ENCODE measurements at regions not wholly inside any gene's neighbourhood (a gene's known extent, or its start where the extent isn't known, plus 50 kb on each side); places are given as distances from the start of the nearest gene placed in this dataset.

- no peak for FAIRE-seq
These were observed 151.5 kb upstream of the NR3C1 start for GRCh38 chr5:143554918-143555477.

- FAIRE-seq, result no peak
These were observed 150.8 kb upstream of the NR3C1 start for GRCh38 chr5:143554187-143554717.

- FAIRE-seq, result no peak
These were observed 149.2 kb upstream of the NR3C1 start for GRCh38 chr5:143552680-143553079.

DNA sequence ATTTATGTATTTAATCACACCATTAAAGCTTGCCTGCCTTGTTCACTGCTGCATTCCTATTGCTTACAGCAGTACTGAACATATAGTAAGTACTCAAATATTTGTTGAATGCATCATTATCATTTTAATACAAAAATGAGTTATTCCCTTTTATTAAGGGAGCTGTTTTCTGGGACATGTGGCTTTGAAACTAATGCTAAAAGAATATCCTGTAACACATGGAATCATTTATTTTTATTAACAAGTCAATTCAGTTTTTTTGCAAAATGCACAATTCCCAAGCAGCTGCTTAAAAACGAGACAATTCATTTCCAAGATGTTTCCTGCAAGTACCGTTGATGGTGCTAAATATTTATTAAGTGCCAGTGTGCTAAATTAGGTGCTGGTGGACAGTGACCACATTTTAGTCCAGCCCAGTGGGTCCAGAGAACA, 148.3 kb upstream of the NR3C1 start:
- FAIRE-seq, result no peak

- no peak for FAIRE-seq
These were observed 147.6 kb upstream of the NR3C1 start for GRCh38 chr5:143550986-143551630.

GRCh38 chr5:143547342-143547741, 143.9 kb upstream of the NR3C1 start:
- FAIRE-seq, result no peak

DNA sequence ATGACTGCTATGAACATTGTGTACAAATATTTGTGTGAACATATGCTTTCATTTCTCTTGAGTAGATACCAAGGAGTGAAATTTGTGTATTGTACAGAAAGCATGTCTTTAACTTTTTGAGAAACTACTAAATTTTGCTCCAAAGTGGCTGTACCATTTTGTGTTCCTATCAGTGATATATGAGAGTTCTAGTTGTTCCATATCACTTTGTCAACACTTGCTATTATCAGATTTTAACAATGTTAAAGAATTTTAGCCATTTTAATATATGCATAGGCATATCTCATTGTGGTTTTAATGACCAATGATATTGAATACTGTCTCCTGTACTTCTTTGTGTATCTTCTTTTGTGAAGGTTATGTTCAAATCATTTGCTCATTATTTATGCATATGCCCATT, 142.9 kb upstream of the NR3C1 start:
- no peak for FAIRE-seq

DNA sequence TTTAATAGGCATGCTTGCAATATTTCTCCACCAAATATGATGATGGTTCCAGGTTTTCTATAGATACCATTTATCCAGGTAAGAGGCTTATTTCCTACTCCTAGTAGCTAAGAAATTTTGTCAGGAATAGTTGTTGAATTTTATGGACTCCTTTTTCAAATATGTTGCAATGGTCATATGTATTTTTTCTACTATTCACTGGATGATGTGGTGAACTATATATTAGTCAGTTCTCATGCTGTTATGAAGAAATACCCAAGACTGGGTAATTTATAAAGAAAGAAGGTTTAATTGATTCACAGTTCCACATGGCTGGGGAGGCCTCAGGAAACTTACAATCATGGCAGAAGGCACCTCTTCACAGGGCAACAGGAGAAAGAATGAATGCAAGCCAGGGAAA, 141.1 kb upstream of the NR3C1 start:
- no peak for FAIRE-seq

DNA sequence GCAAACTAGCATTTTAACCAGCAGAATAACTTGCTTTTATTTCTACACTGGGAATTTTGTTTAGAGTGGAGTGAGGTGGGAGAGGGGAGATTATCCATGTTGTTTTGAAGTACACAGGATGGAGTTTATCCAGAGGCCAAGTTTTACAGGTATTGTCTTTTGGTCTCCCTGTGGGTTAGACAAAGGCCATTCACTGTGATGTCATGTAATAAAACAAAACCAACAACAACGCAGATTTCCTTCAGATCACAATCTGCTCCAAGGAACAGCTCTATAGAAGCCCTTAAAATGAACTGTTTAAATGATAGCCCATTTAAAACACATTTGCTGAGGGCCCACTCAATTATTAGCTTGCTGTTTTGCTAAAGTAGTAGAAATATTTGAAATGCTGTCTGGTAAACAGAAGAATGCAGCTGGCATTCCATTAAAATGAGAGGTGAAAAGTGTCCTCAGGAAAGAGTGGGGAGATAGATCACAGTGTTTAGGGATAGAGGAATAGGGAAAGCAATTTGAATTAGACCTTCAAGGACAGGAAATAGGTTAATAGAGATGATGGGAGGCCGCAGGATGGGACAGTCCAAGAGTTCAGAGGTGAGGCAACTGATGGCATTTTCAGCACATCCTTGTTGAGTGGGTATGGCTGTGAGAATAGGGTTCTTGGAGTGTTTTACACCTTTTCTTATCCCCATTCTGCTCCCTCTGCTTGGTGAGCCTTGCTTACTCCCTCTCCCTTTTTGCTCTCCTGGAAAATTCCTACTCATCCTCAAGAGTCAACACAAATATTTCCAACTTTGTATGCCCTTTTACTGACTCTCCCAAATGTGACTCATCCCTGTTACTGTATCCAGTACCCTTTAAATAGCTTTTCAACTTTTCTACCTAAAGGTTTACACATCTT, 140.1 kb upstream of the NR3C1 start:
- FAIRE-seq, result no peak

GRCh38 chr5:143542798-143543144, 139.3 kb upstream of the NR3C1 start:
- FAIRE-seq, result no peak

DNA sequence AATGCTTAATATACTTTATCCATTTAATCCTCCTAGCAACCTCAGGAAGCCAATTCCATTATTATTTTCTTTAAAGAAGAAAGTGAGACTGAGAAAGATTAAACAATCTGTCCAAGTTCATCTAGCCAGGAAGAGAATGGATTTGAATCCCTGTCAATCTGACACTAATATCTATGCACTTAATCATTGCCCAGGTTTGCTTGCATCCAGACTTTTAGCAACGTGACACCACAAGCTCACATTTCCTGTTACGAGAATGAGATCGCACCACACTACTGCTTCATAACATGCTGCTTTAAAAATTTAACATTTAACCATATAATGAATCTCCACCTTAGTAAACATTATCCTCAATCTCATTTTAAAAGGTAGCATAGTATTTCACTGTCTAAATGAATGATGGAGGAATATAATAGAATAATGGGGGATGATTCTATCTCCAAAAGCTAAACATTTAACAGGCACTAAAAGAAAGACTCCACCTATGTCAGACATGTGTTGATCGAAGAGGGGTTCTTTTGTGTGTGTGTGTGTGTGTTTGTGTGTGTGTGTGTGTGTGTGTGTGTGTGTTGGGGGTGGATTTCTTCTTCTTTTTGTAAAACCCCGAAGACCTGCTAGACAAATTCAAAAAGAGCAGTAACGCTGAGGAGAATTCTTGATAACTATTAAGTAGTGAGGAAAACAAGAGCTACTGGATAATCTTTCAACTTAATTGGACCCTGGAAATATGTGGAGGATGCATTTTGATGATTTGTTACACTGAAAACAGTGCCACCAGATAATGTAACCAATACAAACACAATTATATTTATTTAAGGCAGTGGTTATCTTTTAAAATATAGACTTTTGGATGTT, 138.7 kb upstream of the NR3C1 start:
- FAIRE-seq, result no peak

- FAIRE-seq, result no peak
These were observed 136.3 kb upstream of the NR3C1 start for GRCh38 chr5:143539742-143540141.

GRCh38 chr5:143537056-143537455, 133.6 kb upstream of the NR3C1 start:
- FAIRE-seq, result no peak

DNA sequence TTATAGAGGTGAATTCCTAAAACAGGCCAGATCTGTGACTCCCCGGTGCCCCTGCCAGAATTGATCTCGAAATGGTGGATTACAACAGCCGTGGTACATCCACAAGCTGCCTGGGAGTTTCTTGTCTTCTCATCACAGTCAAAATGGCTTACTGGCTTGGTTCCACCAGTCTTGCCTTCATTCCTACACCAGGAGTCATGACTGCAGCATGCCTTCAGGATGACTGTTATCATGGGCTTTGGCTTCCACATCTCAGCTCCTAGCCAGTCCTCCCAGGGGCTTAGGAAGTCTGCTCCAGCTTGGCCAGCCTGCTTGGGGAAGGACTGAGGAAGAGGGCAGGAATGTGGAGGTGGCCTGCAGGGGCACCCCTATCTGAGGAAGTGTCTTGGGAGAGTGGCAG, 132.9 kb upstream of the NR3C1 start:
- no peak for FAIRE-seq

GRCh38 chr5:143534761-143535154, 131.3 kb upstream of the NR3C1 start:
- no peak for FAIRE-seq

DNA sequence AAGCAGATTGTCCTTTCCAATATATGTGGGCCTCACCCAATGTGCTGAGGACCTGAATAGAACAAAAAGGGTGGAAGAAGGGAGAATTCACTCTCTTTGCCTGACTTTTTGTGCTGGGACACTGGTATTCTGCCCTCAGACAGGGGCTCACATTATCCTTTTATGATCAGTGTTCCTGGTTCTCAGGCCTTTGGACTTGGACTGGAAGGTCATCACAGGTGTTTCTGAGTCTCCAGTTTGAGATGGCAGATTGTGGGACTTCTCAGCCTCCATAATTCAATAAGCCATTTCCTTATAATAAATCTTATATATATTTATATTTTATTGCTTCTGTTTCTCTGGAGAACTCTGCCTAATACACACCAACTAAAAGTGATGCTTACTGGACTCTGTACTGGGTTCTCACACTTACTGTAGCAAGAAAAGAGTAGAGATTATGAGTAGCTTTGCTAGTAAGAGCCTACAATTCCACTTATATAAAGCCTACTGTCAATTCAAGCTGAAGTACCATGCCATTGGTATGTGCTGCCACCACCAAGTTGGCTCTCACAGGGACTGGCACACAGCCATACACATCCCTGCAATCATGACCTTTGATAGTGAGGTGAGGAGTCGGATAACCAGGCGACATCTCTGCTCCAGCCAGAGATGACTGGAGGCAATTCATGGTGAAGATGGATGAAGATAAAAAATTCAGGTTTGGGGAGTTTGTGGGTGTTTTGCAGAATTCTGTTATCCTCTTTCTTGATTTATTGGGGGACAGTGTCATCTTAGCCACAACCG, 130.7 kb upstream of the NR3C1 start:
- no peak for FAIRE-seq

DNA sequence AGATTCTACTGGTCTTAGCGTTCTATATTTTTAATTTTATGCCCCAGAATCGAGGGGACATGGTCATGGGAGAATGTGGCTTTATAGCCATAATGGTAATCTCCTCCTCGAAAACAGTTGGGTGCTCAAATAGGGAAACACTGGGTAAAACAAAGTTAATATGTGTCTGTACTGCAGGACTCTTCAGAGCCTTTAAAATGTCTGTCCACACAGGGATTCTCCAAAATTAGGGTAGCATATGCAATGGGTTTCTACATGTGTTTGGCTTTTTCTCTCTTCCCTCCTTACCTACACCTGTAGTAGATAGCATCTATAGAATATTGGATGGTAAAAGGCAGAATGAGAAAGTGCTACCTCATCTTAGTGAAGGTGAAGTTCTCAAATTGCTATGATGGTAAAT, 130.0 kb upstream of the NR3C1 start:
- FAIRE-seq, result no peak

GRCh38 chr5:143527808-143528207, 124.3 kb upstream of the NR3C1 start:
- FAIRE-seq, result no peak

GRCh38 chr5:143525176-143525575, 121.7 kb upstream of the NR3C1 start:
- no peak for FAIRE-seq

DNA sequence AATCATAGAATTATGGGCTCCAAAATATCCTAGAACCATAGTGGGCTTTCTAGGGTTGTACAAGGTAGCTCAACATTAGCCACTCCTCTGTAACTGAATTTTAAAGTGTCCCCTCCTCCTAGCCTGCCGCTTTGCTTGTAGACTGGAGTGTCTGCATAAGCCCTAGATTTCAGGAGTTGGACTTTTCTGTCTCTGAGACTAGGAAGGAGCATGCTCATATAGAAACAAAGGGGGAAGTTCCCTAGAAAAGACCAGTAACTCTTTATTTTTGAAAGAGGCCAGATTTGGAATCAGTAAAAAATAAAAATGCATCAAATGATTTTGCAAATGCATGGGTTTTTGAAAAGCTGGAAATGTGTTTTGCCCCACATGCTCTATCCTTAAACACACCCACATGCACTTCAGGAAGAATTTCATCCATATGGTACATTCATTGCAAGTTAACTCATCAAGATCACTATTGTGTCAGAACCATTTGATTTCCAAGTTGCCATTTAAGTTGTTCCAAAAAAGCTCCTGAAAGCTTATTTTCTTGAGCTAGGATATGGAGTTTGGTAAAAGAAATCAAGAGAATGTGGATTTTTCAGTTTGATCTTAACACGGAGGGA, 121.0 kb upstream of the NR3C1 start:
- FAIRE-seq, result no peak

DNA sequence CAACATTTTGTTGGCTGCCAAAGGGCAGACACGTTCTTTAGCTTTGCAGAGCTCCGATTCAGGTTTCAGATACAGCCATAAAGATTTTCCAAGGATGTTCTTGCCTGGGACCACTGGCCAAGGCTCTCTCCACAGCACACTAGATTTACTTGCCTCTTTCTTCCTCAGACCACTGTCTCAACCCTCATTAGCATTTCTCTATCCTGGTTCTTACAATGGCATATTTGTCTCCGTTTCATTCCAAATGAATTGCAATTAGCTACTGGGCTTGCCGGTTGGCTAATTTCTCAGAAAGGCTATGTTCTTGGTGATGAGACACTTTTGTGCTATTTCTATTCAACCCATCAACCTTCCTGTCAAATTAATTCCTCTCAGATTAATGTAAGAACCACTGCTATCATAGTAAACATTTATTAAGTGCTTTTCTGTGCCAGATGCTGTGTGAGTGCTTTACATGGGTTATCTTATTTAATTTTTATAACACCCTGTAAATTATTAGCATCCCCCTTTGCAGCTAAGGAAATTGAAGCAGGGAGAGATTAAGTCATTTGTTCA, 118.4 kb upstream of the NR3C1 start:
- no peak for FAIRE-seq
